B cell (primary cell): ENCODE measurements at regions not wholly inside any gene's neighbourhood (a gene's known extent, or its start where the extent isn't known, plus 50 kb on each side); places are given as distances from the start of the nearest gene placed in this dataset.

Experiments used
- ATAC-seq: fragments of 200-7000 bp; cut with Tn5 transposase; one replicate; pipeline ENCODE4 v1.10.0; 2021; ENCODE audit warnings: low read depth, mild to moderate bottlenecking, moderate number of reproducible peaks, moderate library complexity
- CTCF ChIA-PET: fragments of 350-600 bp; sonication (Branson Sonifier 250); formaldehyde crosslinking; loops from one replicate; lab custom pipeline; 2021; ENCODE audit warnings: antibody characterized with exemption, inconsistent platforms; lab: Charles Lee
- POLR2A ChIA-PET: fragments of 350-600 bp; sonication (Branson Sonifier 250); formaldehyde crosslinking; loops from one replicate; lab custom pipeline; 2021; ENCODE audit warnings: antibody characterized with exemption; lab: Charles Lee
- DNase-seq: peaks from one replicate; pipeline ENCODE4 v3.0.0; 2013
- H2AFZ ChIP-seq: 2 replicates; pipeline ENCODE4 v1.6.1; 2012; ENCODE audit warnings: mild to moderate bottlenecking, low read depth, low read length; ENCODE audit not compliant: insufficient read depth, poor library complexity, severe bottlenecking
- H3K27ac ChIP-seq, 2 donors: 1 replicate in 1 of 2; 2 replicates in 1 of 2; pipeline ENCODE4 v1.5.1; 2012 to 2013; ENCODE audit warnings: low read length in 2 of 2, mild to moderate bottlenecking in 2 of 2, moderate library complexity in 1 of 2
- H3K27me3 ChIP-seq, 4 experiments: fragments of 200-600 bp in 1 of 4; sonication (generic) in 1 of 4; replicated peaks in 1 of 4; 1 replicate in 2 of 4; 2 replicates in 2 of 4; pipeline versions ENCODE4 v1.6.1 to v1.7.0; 2013 to 2016; ENCODE audit warnings: low read length in 3 of 4, mild to moderate bottlenecking in 2 of 4, mixed read lengths in 1 of 4, moderate library complexity in 1 of 4; ENCODE audit not compliant: insufficient read depth in 4 of 4, control insufficient read depth in 3 of 4; ENCODE audit errors: control extremely low read depth in 1 of 4
- H3K36me3 ChIP-seq, 2 experiments: replicated peaks in 1 of 2; 1 replicate in 1 of 2; 2 replicates in 1 of 2; pipeline versions ENCODE4 v1.6.1 to v1.7.1; 2013; ENCODE audit warnings: low read length in 1 of 2; ENCODE audit not compliant: insufficient read depth in 2 of 2, control insufficient read depth in 1 of 2; ENCODE audit errors: control extremely low read depth in 1 of 2, extremely low read depth in 1 of 2
- H3K4me1 ChIP-seq, 2 donors: fragments of 200-600 bp in 1 of 2; sonication (generic) in 1 of 2; 1 replicate in 1 of 2; 2 replicates in 1 of 2; pipeline versions ENCODE4 v1.5.1 to v1.6.1; 2013 to 2017; ENCODE audit warnings: low read length in 2 of 2; ENCODE audit not compliant: control insufficient read depth in 2 of 2, insufficient read depth in 2 of 2
- H3K4me2 ChIP-seq: replicated peaks from 2 replicates; pipeline ENCODE3; 2012; ENCODE audit warnings: mild to moderate bottlenecking, low read depth, low read length; ENCODE audit not compliant: poor library complexity, severe bottlenecking
- H3K4me3 ChIP-seq, 5 experiments: fragments of 200-600 bp in 1 of 5; sonication (generic) in 1 of 5; 1 replicate in 3 of 5; 2 replicates in 2 of 5; pipeline versions ENCODE4 v1.5.1 to v1.7.0; 2011 to 2016; ENCODE audit warnings: low read length in 4 of 5, mild to moderate bottlenecking in 4 of 5, low read depth in 2 of 5, control low read depth in 1 of 5, moderate library complexity in 1 of 5; ENCODE audit not compliant: insufficient read depth in 1 of 5; ENCODE audit errors: control extremely low read depth in 1 of 5, extremely low read depth in 1 of 5
- H3K79me2 ChIP-seq: fragments of 200-600 bp; sonication (generic); one replicate; pipeline ENCODE4 v1.6.0; 2016; ENCODE audit warnings: low read length; ENCODE audit not compliant: control insufficient read depth, insufficient read depth
- H3K9ac ChIP-seq: fragments of 200-600 bp; sonication (generic); 2 replicates; pipeline ENCODE4 v1.6.1; 2017; ENCODE audit warnings: mild to moderate bottlenecking, low read length, moderate library complexity
- H3K9me3 ChIP-seq, 3 donors: one replicate each; pipeline versions ENCODE4 v1.6.1 to v1.7.1; 2013; ENCODE audit warnings: low read length in 2 of 3; ENCODE audit not compliant: control insufficient read depth in 2 of 3, insufficient read depth in 1 of 3; ENCODE audit errors: control extremely low read depth in 1 of 3
- H4K20me1 ChIP-seq: 2 replicates; pipeline ENCODE4 v1.6.0; 2012; ENCODE audit warnings: mild to moderate bottlenecking, low read length; ENCODE audit not compliant: insufficient read depth, control insufficient read depth, poor library complexity, severe bottlenecking
- H3K27ac Mint-ChIP-seq: one replicate; pipeline ENCODE4 v1.8.0; 2021; ENCODE audit warnings: mixed read lengths
- H3K27me3 Mint-ChIP-seq: one replicate; pipeline ENCODE4 v1.8.0; 2021; ENCODE audit warnings: mixed read lengths
- H3K4me1 Mint-ChIP-seq: one replicate; pipeline ENCODE4 v1.8.0; 2021; ENCODE audit warnings: mixed read lengths
- H3K4me3 Mint-ChIP-seq: one replicate; pipeline ENCODE4 v1.8.0; 2021; ENCODE audit warnings: mixed read lengths
- H3K9me3 Mint-ChIP-seq: one replicate; pipeline ENCODE4 v1.8.0; 2022; ENCODE audit warnings: mixed read lengths; ENCODE audit not compliant: insufficient read depth
- EZH2 ChIP-seq: IDR thresholded peaks from 2 replicates; pipeline ENCODE4 v1.6.1; 2012; ENCODE audit warnings: borderline replicate concordance, low read depth, mild to moderate bottlenecking, moderate library complexity, low read length; ENCODE audit not compliant: insufficient read depth, poor library complexity, severe bottlenecking
- WGBS: methylation state at CpG from one replicate; pipeline ENCODE4 v1.1.5; 2013; ENCODE audit warnings: missing lambda C conversion rate; ENCODE audit not compliant: insufficient coverage; 5-methylcytosine and 5-hydroxymethylcytosine counted together
- intact Hi-C: fragments of 100-400 bp; cut with micrococcal nuclease; formaldehyde crosslinking; loops from one replicate; pipeline ENCODE4 v1.10.0; 2022
- TF ChIP-seq, protein P1 (sequence below): fragments of 200-600 bp; IDR thresholded peaks from one replicate; pipeline ENCODE4 v1.8.0; 2022; ENCODE audit warnings: antibody characterized with exemption, mild to moderate bottlenecking

DNA sequence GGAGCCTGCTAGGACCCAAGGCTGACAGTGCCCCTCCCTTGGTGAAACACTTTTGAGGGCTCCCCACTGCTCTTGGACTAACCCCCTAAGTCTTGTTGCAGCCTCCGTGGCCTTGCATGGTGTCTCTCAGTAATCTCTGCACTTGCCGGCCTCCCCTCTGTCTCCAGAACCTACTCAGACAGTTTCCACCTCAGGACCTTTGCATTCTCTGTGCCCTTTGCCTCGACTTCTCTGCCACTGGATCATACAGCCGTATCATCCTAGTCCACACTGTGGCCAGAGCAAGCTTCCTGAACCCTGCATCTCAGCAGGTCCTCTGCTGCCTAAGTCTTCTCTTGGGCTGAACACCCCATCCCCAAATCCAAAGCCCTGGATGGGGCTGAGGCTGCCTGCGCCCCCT is 152.0 kb upstream of the PTPN1 start:
- Mint-ChIP-seq H3K27me3 (peaks cover 13% of the 10 kb centered on the region), H3K4me3 (no peak overlapping the region), H3K9me3 (no peaks in the 10 kb centered on the region), H3K4me1 (no peaks in the 10 kb centered on the region), H3K27ac (no peak overlapping the region)
- no peak overlapping the region for H3K9ac ChIP-seq
- H3K9me3 ChIP-seq = peaks cover 0 to 7% (median 0%) of the 10 kb centered on the region in 3 donors
- intact Hi-C loops = no loop called here
- ChIA-PET POLR2A (no interaction called here), CTCF (no interaction called here)
- no peaks in the 10 kb centered on the region for H3K79me2 ChIP-seq
- H3K4me2 ChIP-seq = no peak overlapping the region
- H3K27me3 ChIP-seq = peaks cover 0 to 7% (median 0%) of the 10 kb centered on the region in 4 experiments
- H3K27ac ChIP-seq = no peak overlapping the region
- H3K4me1 ChIP-seq = no peaks in the 10 kb centered on the region
- no peak overlapping the region for H3K4me3 ChIP-seq
- DNase-seq (no peak), ATAC-seq (no peak)
- H3K36me3 ChIP-seq = no peaks in the 10 kb centered on the region
- H4K20me1 ChIP-seq = no peaks in the 10 kb centered on the region
- TF ChIP-seq EZH2 = no peak
- TF ChIP-seq, protein P1, sequence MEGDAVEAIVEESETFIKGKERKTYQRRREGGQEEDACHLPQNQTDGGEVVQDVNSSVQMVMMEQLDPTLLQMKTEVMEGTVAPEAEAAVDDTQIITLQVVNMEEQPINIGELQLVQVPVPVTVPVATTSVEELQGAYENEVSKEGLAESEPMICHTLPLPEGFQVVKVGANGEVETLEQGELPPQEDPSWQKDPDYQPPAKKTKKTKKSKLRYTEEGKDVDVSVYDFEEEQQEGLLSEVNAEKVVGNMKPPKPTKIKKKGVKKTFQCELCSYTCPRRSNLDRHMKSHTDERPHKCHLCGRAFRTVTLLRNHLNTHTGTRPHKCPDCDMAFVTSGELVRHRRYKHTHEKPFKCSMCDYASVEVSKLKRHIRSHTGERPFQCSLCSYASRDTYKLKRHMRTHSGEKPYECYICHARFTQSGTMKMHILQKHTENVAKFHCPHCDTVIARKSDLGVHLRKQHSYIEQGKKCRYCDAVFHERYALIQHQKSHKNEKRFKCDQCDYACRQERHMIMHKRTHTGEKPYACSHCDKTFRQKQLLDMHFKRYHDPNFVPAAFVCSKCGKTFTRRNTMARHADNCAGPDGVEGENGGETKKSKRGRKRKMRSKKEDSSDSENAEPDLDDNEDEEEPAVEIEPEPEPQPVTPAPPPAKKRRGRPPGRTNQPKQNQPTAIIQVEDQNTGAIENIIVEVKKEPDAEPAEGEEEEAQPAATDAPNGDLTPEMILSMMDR = no peak
- no peak overlapping the region for H2AFZ ChIP-seq
- 91% methylated on average over 5 of the region's 5 CpGs for WGBS

DNA sequence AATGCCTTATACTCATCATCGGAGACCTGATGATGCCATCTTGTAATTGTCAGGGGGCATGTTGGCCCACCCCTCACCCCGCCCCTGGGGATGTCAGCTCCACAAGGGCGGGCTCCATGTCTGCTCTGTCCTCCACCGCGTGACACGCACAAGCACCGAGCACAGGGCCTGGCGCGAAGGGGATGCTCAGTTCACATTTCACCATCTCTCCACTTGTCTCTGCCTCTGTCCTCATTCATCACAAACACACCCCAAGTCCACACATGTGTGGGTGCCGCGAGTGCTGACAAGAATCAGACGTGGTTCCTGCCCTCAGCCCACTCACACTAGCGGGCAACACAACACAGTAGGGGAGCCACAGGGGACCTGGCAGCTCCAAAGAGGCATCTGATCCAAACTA is 151.2 kb upstream of the PTPN1 start:
- Mint-ChIP-seq H3K27ac (no peak overlapping the region), H3K4me3 (no peak overlapping the region), H3K27me3 (peaks cover 12% of the 10 kb centered on the region), H3K4me1 (no peaks in the 10 kb centered on the region), H3K9me3 (no peaks in the 10 kb centered on the region)
- H3K4me1 ChIP-seq = no peaks in the 10 kb centered on the region
- no peaks in the 10 kb centered on the region for H3K79me2 ChIP-seq
- no peak overlapping the region for H3K4me2 ChIP-seq
- peaks cover 0 to 7% (median 0%) of the 10 kb centered on the region in 3 donors for H3K9me3 ChIP-seq
- H2AFZ ChIP-seq = no peak overlapping the region
- H3K27ac ChIP-seq = no peak overlapping the region
- DNase-seq (no peak), ATAC-seq (no peak)
- no peak overlapping the region for H3K4me3 ChIP-seq
- WGBS = 88% methylated on average over 10 of the region's 13 CpGs
- no peak overlapping the region for H3K9ac ChIP-seq
- no peak for TF ChIP-seq EZH2
- TF ChIP-seq, protein P1 = no peak
- H3K27me3 ChIP-seq = no peaks in the 10 kb centered on the region
- ChIA-PET CTCF (no interaction called here), POLR2A (no interaction called here)
- no peaks in the 10 kb centered on the region for H4K20me1 ChIP-seq
- no peaks in the 10 kb centered on the region for H3K36me3 ChIP-seq
- intact Hi-C loops = no loop called here
